ENCODE measurements at regions not wholly inside any gene's neighbourhood (a gene's known extent, or its start where the extent isn't known, plus 50 kb on each side); places are given as distances from the start of the nearest gene placed in this dataset.

- no peak for DNase-seq (ENCODE audit: low spot score)
Observed at GRCh38 chr13:57918086-57918485, 286.5 kb downstream of the PCDH17 start.

GRCh38 chr13:57918913-57919312 is 287.4 kb downstream of the PCDH17 start:
- DNase-seq (ENCODE audit: low spot score): no peak

- no peak for DNase-seq (ENCODE audit: low spot score)
Observed at GRCh38 chr13:57925250-57925649, 293.7 kb downstream of the PCDH17 start.

- no peak for DNase-seq (ENCODE audit: low spot score)
Observed at GRCh38 chr13:57925751-57926150, 294.2 kb downstream of the PCDH17 start.

GRCh38 chr13:57932061-57932460 is 300.5 kb downstream of the PCDH17 start:
- no peak for DNase-seq (ENCODE audit: low spot score)

- no peak for DNase-seq (ENCODE audit: low spot score)
Observed at GRCh38 chr13:57933606-57934005, 302.1 kb downstream of the PCDH17 start.

- no peak for DNase-seq (ENCODE audit: low spot score)
Observed at GRCh38 chr13:57935965-57936364, 304.4 kb downstream of the PCDH17 start.

- no peak for DNase-seq (ENCODE audit: low spot score)
Observed at GRCh38 chr13:57946361-57946760, 314.8 kb downstream of the PCDH17 start.

GRCh38 chr13:57948884-57949283 is 317.3 kb downstream of the PCDH17 start:
- no peak for DNase-seq (ENCODE audit: low spot score)

GRCh38 chr13:57969951-57970350 is 338.4 kb downstream of the PCDH17 start:
- no peak for DNase-seq (ENCODE audit: low spot score)

- no peak for DNase-seq (ENCODE audit: low spot score)
Observed at GRCh38 chr13:57970404-57970803, 338.9 kb downstream of the PCDH17 start.

GRCh38 chr13:57982782-57983181 is 351.2 kb downstream of the PCDH17 start:
- DNase-seq (ENCODE audit: low spot score): no peak

- no peak for DNase-seq (ENCODE audit: low spot score)
Observed at GRCh38 chr13:57988276-57988675, 356.7 kb downstream of the PCDH17 start.

- DNase-seq (ENCODE audit: low spot score): no peak
Observed at GRCh38 chr13:57991041-57991440, 359.5 kb downstream of the PCDH17 start.

- DNase-seq (ENCODE audit: low spot score): no peak
Observed at GRCh38 chr13:57992416-57992815, 360.9 kb downstream of the PCDH17 start.

GRCh38 chr13:57996717-57997116 is 365.2 kb downstream of the PCDH17 start:
- DNase-seq (ENCODE audit: low spot score): no peak

GRCh38 chr13:58004751-58005150 is 373.2 kb downstream of the PCDH17 start:
- no peak for DNase-seq (ENCODE audit: low spot score)

- DNase-seq (ENCODE audit: low spot score): no peak
Observed at GRCh38 chr13:58018020-58018419, 386.5 kb downstream of the PCDH17 start.

- no peak for DNase-seq (ENCODE audit: low spot score)
Observed at GRCh38 chr13:58018865-58019264, 387.3 kb downstream of the PCDH17 start.

- no peak for DNase-seq (ENCODE audit: low spot score)
Observed at GRCh38 chr13:58024103-58024502, 392.6 kb downstream of the PCDH17 start.

GRCh38 chr13:58025821-58026220 is 394.3 kb downstream of the PCDH17 start:
- no peak for DNase-seq (ENCODE audit: low spot score)

- no peak for DNase-seq (ENCODE audit: low spot score)
Observed at GRCh38 chr13:58032676-58033460, 401.3 kb downstream of the PCDH17 start.

GRCh38 chr13:58043971-58044370 is 412.4 kb downstream of the PCDH17 start:
- no peak for DNase-seq (ENCODE audit: low spot score)

- DNase-seq (ENCODE audit: low spot score): no peak
Observed at GRCh38 chr13:58048670-58049069, 417.1 kb downstream of the PCDH17 start.

All from left forelimb (tissue), 1 donor.